GM12878 (cell line): ENCODE measurements at regions not wholly inside any gene's neighbourhood (a gene's known extent, or its start where the extent isn't known, plus 50 kb on each side); places are given as distances from the start of the nearest gene placed in this dataset.

Experiments used
- ATAC-seq: fragments of 200-7000 bp; cut with Tn5 transposase; 3 replicates; pipeline ENCODE4 v1.9.1; 2020; ENCODE audit warnings: mild to moderate bottlenecking, moderate library complexity
- BruUV-seq: library from RNA; stranded (reverse); fragments of 400-500 nt; replicated peaks from 2 replicates; lab custom pipeline; 2021; lab: Mats Ljungman, UMichigan
- CTCF ChIA-PET: fragments of 300-600 bp; sonication (Branson Sonifier 250); formaldehyde crosslinking; extraction: SDS; loops from one replicate; lab custom pipeline; 2021; ENCODE audit warnings: inconsistent platforms; lab: Yijun Ruan, JAX
- POLR2A ChIA-PET: fragments of 350-600 bp; formaldehyde crosslinking; extraction: SDS; loops from one replicate; lab custom pipeline; 2021; ENCODE audit warnings: inconsistent platforms; lab: Charles Lee
- RAD21 ChIA-PET: fragments of 300-600 bp; sonication (Branson Sonifier 250); formaldehyde crosslinking; loops from one replicate; lab custom pipeline; 2023; ENCODE audit warnings: antibody characterized with exemption; ENCODE audit not compliant: unreplicated experiment; lab: Charles Lee
- SMC1A ChIA-PET: fragments of 300-600 bp; sonication (Branson Sonifier 250); formaldehyde crosslinking; loops from one replicate; lab custom pipeline; 2023; ENCODE audit not compliant: unreplicated experiment, uncharacterized antibody; lab: Charles Lee
- DNase-seq: peaks from one replicate; pipeline ENCODE4 v3.0.0-alpha.2; 2011; ENCODE audit warnings: low read depth, low spot score
- FAIRE-seq: peaks from 3 replicates; lab custom pipeline; 2011; peaks lifted over from hg19 to GRCh38; lab: Jason Lieb, UNC
- H2AFZ ChIP-seq: 2 replicates; pipeline ENCODE4 v1.6.0; 2011; ENCODE audit warnings: low read depth, low read length, control low read depth; ENCODE audit not compliant: control insufficient read depth
- H3K27ac ChIP-seq: 2 replicates; pipeline ENCODE4 v1.5.1; 2011; ENCODE audit warnings: control low read depth; ENCODE audit not compliant: control insufficient read depth, insufficient read depth
- H3K27me3 ChIP-seq, 2 experiments: replicated peaks in 1 of 2; 2 replicates each; pipeline versions ENCODE4 v1.6.0 to v1.6.1; 2011; ENCODE audit warnings: low read length in 1 of 2; ENCODE audit not compliant: control insufficient read depth in 2 of 2, insufficient read depth in 2 of 2
- H3K36me3 ChIP-seq, 2 experiments: 2 replicates each; pipeline ENCODE4 v1.5.1; 2011; ENCODE audit warnings: low read length in 1 of 2; ENCODE audit not compliant: control insufficient read depth in 2 of 2, insufficient read depth in 2 of 2
- H3K4me1 ChIP-seq: 2 replicates; pipeline ENCODE4 v1.6.1; 2011; ENCODE audit warnings: mild to moderate bottlenecking, low read length, moderate library complexity, mixed read lengths; ENCODE audit not compliant: control insufficient read depth, insufficient read depth
- H3K4me2 ChIP-seq: 2 replicates; pipeline ENCODE4 v1.6.0; 2011; ENCODE audit warnings: control low read depth; ENCODE audit not compliant: control insufficient read depth, insufficient read depth
- H3K4me3 ChIP-seq: fragments of 200-600 bp; sonication (generic); 2 replicates; pipeline ENCODE4 v1.5.1; 2016
- H3K79me2 ChIP-seq: 2 replicates; pipeline ENCODE4 v1.6.0; 2011; ENCODE audit warnings: low read length; ENCODE audit not compliant: control insufficient read depth, insufficient read depth
- H3K9ac ChIP-seq: 2 replicates; pipeline ENCODE4 v1.8.0; 2011; ENCODE audit warnings: low read length, control low read depth, mixed read lengths; ENCODE audit not compliant: control insufficient read depth, insufficient read depth
- H3K9me3 ChIP-seq: replicated peaks from 3 replicates; pipeline ENCODE4 v1.5.1; 2011; ENCODE audit warnings: mild to moderate bottlenecking, low read length; ENCODE audit not compliant: control insufficient read depth, insufficient read depth
- H4K20me1 ChIP-seq: 2 replicates; pipeline ENCODE4 v1.6.0; 2011; ENCODE audit not compliant: control insufficient read depth, insufficient read depth
- E2F8 ChIP-seq: fragments of 450-650 bp; IDR thresholded peaks from 2 replicates; pipeline ENCODE4 v1.6.1; 2018; ENCODE audit warnings: mild to moderate bottlenecking, low read depth, moderate library complexity; ENCODE audit not compliant: partially characterized antibody
- E4F1 ChIP-seq: fragments of 450-650 bp; IDR thresholded peaks from 2 replicates; pipeline ENCODE4 v1.6.1; 2018; ENCODE audit warnings: borderline replicate concordance, mild to moderate bottlenecking; ENCODE audit not compliant: partially characterized antibody
- FOXK2 ChIP-seq: fragments of 450-650 bp; IDR thresholded peaks from 2 replicates; pipeline ENCODE4 v1.6.1; 2017; ENCODE audit warnings: mild to moderate bottlenecking, moderate library complexity
- MEF2B ChIP-seq: fragments of 450-650 bp; IDR thresholded peaks from 2 replicates; pipeline ENCODE4 v1.6.1; 2018; ENCODE audit warnings: mild to moderate bottlenecking, moderate library complexity; ENCODE audit not compliant: partially characterized antibody, poor library complexity, severe bottlenecking
- REST ChIP-seq: IDR thresholded peaks from 2 replicates; pipeline ENCODE4 v1.6.1; 2012; ENCODE audit warnings: mild to moderate bottlenecking, low read depth, low read length
- ZBTB40 ChIP-seq: fragments of 450-650 bp; IDR thresholded peaks from 2 replicates; pipeline ENCODE4 v1.6.1; 2016; ENCODE audit warnings: mild to moderate bottlenecking, moderate library complexity, borderline replicate concordance
- WGBS: methylation state at CpG from one replicate; pipeline ENCODE4 v1.1.6; 2016; ENCODE audit warnings: low lambda C conversion rate; ENCODE audit not compliant: insufficient replicate concordance, insufficient coverage; ENCODE audit errors: missing lambda C conversion rate; 5-methylcytosine and 5-hydroxymethylcytosine counted together
- in situ Hi-C: fragments of 300-500 bp; cut with MboI; formaldehyde crosslinking; loops from 9 replicates; pipeline ENCODE4 v1.14.3; 2018; ENCODE audit warnings: mixed read lengths
- intact Hi-C: fragments of 100-400 bp; cut with micrococcal nuclease; formaldehyde crosslinking; loops from one replicate; pipeline ENCODE4 v1.14.2; 2022; ENCODE audit not compliant: unreplicated experiment

- Histone ChIP-seq H3K9me3 (no peaks in the 10 kb centered on the region), H3K4me2 (no peak overlapping the region), H3K79me2 (no peaks in the 10 kb centered on the region), H3K36me3 (no peaks in the 10 kb centered on the region), H2AFZ (no peak overlapping the region), H3K4me1 (no peaks in the 10 kb centered on the region), H3K9ac (no peak overlapping the region), H3K4me3 (no peak overlapping the region), H4K20me1 (no peaks in the 10 kb centered on the region), H3K27me3 (no peaks in the 10 kb centered on the region), H3K27ac (no peak overlapping the region)
- no peak for DNase-seq
- 45% methylated on average over 2 of the region's 2 CpGs for WGBS
- intact Hi-C loops, result no loop called here
- BruUV-seq, result no TSS peak
- SMC1A ChIA-PET, result interaction anchor here (0.7 to 0.8 kb wide), 2 partner anchors 21 to 22 kb away, joined by 3 read pairs; no protein-coding TSS in a partner anchor
- POLR2A ChIA-PET, result no interaction called here
- ATAC-seq, result no peak
- CTCF ChIA-PET, result interaction anchor here (1.4 kb wide), 1 partner anchor 22 kb away, joined by 3 read pairs; no protein-coding TSS in a partner anchor
- RAD21 ChIA-PET, result no interaction called here
- FAIRE-seq, result no peak
- in situ Hi-C loops, result no loop called here
- no peak for TF ChIP-seq FOXK2
- no peak for TF ChIP-seq ZBTB40
- TF ChIP-seq E2F8, result no peak
- no peak for TF ChIP-seq REST
- no peak for TF ChIP-seq E4F1
- no peak for TF ChIP-seq MEF2B
These were observed 196.8 kb upstream of the DAPK1 start for GRCh38 chr9:87300915-87301314.
